WTC11 (cell line): ENCODE measurements at regions not wholly inside any gene's neighbourhood (a gene's known extent, or its start where the extent isn't known, plus 50 kb on each side); places are given as distances from the start of the nearest gene placed in this dataset.

Source experiments
- ATAC-seq: fragments of 200-7000 bp; cut with Tn5 transposase; 2 replicates; pipeline ENCODE4 v1.10.0; 2021; ENCODE audit warnings: mild to moderate bottlenecking, moderate library complexity
- CTCF ChIA-PET: fragments of 300-600 bp; sonication (Branson Sonifier 250); formaldehyde crosslinking; loops from one replicate; lab custom pipeline; 2021; ENCODE audit warnings: antibody characterized with exemption; lab: Charles Lee
- POLR2A ChIA-PET: fragments of 350-600 bp; sonication (Branson Sonifier 250); formaldehyde crosslinking; loops from one replicate; lab custom pipeline; 2021; ENCODE audit warnings: antibody characterized with exemption; lab: Charles Lee
- DNase-seq: peaks from one replicate; pipeline ENCODE4 v3.0.0; 2021; ENCODE audit warnings: low spot score
- H3K27ac Mint-ChIP-seq: 2 replicates; pipeline ENCODE4 v1.8.0; 2021; ENCODE audit warnings: mixed read lengths
- H3K27me3 Mint-ChIP-seq: 2 replicates; pipeline ENCODE4 v1.8.0; 2021; ENCODE audit warnings: low read depth, mild to moderate bottlenecking, moderate library complexity, mixed read lengths
- H3K36me3 Mint-ChIP-seq: 2 replicates; pipeline ENCODE4 v1.8.0; 2021; ENCODE audit warnings: mixed read lengths
- H3K4me1 Mint-ChIP-seq: 2 replicates; pipeline ENCODE4 v1.8.0; 2022; ENCODE audit warnings: mixed read lengths
- H3K4me3 Mint-ChIP-seq: 2 replicates; pipeline ENCODE4 v1.8.0; 2021; ENCODE audit warnings: mild to moderate bottlenecking, moderate library complexity, mixed read lengths
- H3K9me3 Mint-ChIP-seq: 2 replicates; pipeline ENCODE4 v1.8.0; 2021; ENCODE audit warnings: mixed read lengths
- ATF6 ChIP-seq: sonication (generic); formaldehyde crosslinking; IDR thresholded peaks from 2 replicates; pipeline ENCODE4 v1.8.1; 2023; ENCODE audit warnings: mild to moderate bottlenecking, missing genetic modification reagents
- CBFB ChIP-seq: sonication (generic); formaldehyde crosslinking; IDR thresholded peaks from 2 replicates; pipeline ENCODE4 v1.8.1; 2022; ENCODE audit warnings: mild to moderate bottlenecking, low read depth, missing genetic modification reagents
- CREB1 ChIP-seq: sonication (generic); formaldehyde crosslinking; IDR thresholded peaks from 2 replicates; pipeline ENCODE4 v1.8.0; 2023; ENCODE audit warnings: mild to moderate bottlenecking, missing genetic modification reagents
- ELF4 ChIP-seq: sonication (generic); formaldehyde crosslinking; IDR thresholded peaks from 2 replicates; pipeline ENCODE4 v1.8.1; 2022; ENCODE audit warnings: low read depth, mild to moderate bottlenecking, moderate library complexity, missing genetic modification reagents
- EMX1 ChIP-seq: fragments of 250-450 bp; sonication (Bioruptor Pico); IDR thresholded peaks from 2 replicates; pipeline ENCODE4 v1.8.0; 2021; ENCODE audit warnings: mild to moderate bottlenecking
- FOXJ3 ChIP-seq: sonication (generic); formaldehyde crosslinking; IDR thresholded peaks from 2 replicates; pipeline ENCODE4 v1.9.0; 2021; ENCODE audit warnings: missing genetic modification reagents, mild to moderate bottlenecking, borderline replicate concordance
- FOXK1 ChIP-seq: sonication (generic); formaldehyde crosslinking; IDR thresholded peaks from 2 replicates; pipeline ENCODE4 v1.8.0; 2022; ENCODE audit warnings: mild to moderate bottlenecking, moderate library complexity, missing genetic modification reagents
- GTF2I ChIP-seq: fragments of 250-450 bp; sonication (Bioruptor Pico); conservative IDR thresholded peaks from 2 replicates; pipeline ENCODE4 v1.4.0; 2021; ENCODE audit warnings: mild to moderate bottlenecking
- MXD4 ChIP-seq: fragments of 250-450 bp; sonication (Bioruptor Pico); IDR thresholded peaks from 2 replicates; pipeline ENCODE4 v1.8.0; 2021; ENCODE audit warnings: mild to moderate bottlenecking, moderate library complexity, borderline replicate concordance
- MYBL2 ChIP-seq: sonication (generic); formaldehyde crosslinking; IDR thresholded peaks from 2 replicates; pipeline ENCODE4 v1.8.1; 2023; ENCODE audit warnings: mild to moderate bottlenecking, moderate library complexity, missing genetic modification reagents
- NFYB ChIP-seq: sonication (generic); formaldehyde crosslinking; conservative IDR thresholded peaks from 2 replicates; pipeline ENCODE4 v1.8.0; 2022; ENCODE audit warnings: low read depth, missing genetic modification reagents
- PRDM15 ChIP-seq: sonication (generic); formaldehyde crosslinking; IDR thresholded peaks from 2 replicates; pipeline ENCODE4 v1.8.0; 2022; ENCODE audit warnings: missing genetic modification reagents
- ZBTB21 ChIP-seq: sonication (generic); formaldehyde crosslinking; IDR thresholded peaks from 2 replicates; pipeline ENCODE4 v1.8.1; 2023; ENCODE audit warnings: mild to moderate bottlenecking, missing genetic modification reagents, borderline replicate concordance
- ZNF396 ChIP-seq: fragments of 250-450 bp; sonication (Bioruptor Pico); IDR thresholded peaks from 2 replicates; pipeline ENCODE4 v1.8.0; 2021; ENCODE audit warnings: mild to moderate bottlenecking, moderate library complexity, borderline replicate concordance
- TF ChIP-seq, protein P1 (sequence below): sonication (generic); formaldehyde crosslinking; IDR thresholded peaks from 2 replicates; pipeline ENCODE4 v1.8.1; 2022; ENCODE audit warnings: mild to moderate bottlenecking, moderate library complexity, missing genetic modification reagents
- TF ChIP-seq, protein P2 (sequence below): sonication (generic); formaldehyde crosslinking; IDR thresholded peaks from 2 replicates; pipeline ENCODE4 v1.8.1; 2023; ENCODE audit warnings: mild to moderate bottlenecking, moderate library complexity, missing genetic modification reagents
- TF ChIP-seq, protein P3 (sequence below): fragments of 250-450 bp; sonication (Bioruptor Pico); conservative IDR thresholded peaks from 2 replicates; pipeline ENCODE4 v1.9.0; 2021; ENCODE audit warnings: mild to moderate bottlenecking
- TF ChIP-seq, protein P4 (sequence below): fragments of 250-450 bp; sonication (Bioruptor Pico); IDR thresholded peaks from 2 replicates; pipeline ENCODE4 v1.8.0; 2021; ENCODE audit warnings: mild to moderate bottlenecking
- TF ChIP-seq, protein P5 (sequence below): sonication (generic); formaldehyde crosslinking; IDR thresholded peaks from 2 replicates; pipeline ENCODE4 v1.8.1; 2023; ENCODE audit warnings: mild to moderate bottlenecking, missing genetic modification reagents, moderate library complexity

DNA sequence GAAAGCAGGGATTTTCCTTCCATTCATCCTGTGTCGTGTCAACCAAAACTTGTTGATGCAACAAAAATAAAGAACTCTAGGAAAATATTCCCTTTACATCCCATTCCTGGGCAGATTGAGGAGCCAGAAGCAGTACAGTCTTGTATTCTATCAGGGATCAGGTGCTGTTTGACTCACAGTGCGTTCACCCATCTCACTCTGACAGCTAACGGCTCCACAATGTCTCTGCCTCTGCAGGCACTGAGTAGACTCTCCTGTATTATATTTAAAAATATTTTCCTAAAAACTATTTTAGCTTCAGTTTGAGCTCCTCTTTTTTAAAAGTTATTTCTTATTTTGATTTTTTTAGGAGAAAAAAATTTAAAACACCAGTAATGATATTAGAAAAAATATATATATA, 600.6 kb upstream of the SALL3 start:
- ChIA-PET POLR2A (no interaction called here), CTCF (no interaction called here)
- no peak overlapping the region for H3K4me3 Mint-ChIP-seq
- no peak for TF ChIP-seq MXD4 (CRISPR knock-in tag)
- TF ChIP-seq, protein P1, sequence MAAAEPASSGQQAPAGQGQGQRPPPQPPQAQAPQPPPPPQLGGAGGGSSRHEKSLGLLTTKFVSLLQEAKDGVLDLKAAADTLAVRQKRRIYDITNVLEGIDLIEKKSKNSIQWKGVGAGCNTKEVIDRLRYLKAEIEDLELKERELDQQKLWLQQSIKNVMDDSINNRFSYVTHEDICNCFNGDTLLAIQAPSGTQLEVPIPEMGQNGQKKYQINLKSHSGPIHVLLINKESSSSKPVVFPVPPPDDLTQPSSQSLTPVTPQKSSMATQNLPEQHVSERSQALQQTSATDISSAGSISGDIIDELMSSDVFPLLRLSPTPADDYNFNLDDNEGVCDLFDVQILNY (CRISPR knock-in tag), result no peak
- no peak for TF ChIP-seq PRDM15 (CRISPR knock-in tag)
- TF ChIP-seq ATF6, result no peak
- TF ChIP-seq, protein P2, sequence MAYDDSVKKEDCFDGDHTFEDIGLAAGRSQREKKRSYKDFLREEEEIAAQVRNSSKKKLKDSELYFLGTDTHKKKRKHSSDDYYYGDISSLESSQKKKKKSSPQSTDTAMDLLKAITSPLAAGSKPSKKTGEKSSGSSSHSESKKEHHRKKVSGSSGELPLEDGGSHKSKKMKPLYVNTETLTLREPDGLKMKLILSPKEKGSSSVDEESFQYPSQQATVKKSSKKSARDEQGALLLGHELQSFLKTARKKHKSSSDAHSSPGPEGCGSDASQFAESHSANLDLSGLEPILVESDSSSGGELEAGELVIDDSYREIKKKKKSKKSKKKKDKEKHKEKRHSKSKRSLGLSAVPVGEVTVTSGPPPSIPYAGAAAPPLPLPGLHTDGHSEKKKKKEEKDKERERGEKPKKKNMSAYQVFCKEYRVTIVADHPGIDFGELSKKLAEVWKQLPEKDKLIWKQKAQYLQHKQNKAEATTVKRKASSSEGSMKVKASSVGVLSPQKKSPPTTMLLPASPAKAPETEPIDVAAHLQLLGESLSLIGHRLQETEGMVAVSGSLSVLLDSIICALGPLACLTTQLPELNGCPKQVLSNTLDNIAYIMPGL (CRISPR knock-in tag), result no peak
- TF ChIP-seq FOXJ3 (CRISPR knock-in tag), result no peak
- TF ChIP-seq, protein P3, sequence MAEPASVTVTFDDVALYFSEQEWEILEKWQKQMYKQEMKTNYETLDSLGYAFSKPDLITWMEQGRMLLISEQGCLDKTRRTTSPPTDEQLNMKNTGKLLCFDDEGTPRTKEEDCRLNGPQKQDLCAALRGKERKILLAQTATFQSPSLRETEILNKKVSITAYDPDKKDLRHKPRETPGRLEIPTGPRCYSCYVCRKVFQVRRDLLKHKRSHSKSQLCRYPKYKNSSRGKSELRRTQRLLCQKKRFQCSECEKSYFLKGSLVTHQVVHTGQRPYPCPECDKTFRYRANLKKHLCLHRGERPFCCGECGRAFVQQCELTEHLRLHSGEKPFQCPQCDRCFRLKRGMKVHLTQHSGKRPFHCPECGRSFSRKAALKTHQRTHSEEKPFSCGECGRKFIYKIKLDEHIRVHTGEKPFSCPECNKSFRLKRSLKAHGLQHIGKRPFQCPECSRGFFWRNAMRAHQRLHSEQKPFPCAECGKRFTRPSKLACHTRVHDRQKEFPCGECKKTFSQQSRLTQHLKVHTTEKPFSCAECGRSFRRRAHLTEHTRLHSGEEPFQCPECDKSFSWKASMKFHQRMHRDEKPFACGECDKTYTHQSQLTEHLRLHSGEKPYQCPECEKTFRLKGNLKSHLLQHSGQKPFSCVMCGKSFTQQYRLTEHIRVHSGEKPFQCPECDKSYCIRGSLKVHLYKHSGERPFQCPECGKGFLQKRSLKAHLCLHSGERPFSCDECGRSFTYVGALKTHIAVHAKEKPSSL (CRISPR knock-in tag), result no peak
- no peak for TF ChIP-seq CREB1
- no peak for TF ChIP-seq ELF4
- TF ChIP-seq ZNF396 (CRISPR knock-in tag), result no peak
- TF ChIP-seq, protein P4, sequence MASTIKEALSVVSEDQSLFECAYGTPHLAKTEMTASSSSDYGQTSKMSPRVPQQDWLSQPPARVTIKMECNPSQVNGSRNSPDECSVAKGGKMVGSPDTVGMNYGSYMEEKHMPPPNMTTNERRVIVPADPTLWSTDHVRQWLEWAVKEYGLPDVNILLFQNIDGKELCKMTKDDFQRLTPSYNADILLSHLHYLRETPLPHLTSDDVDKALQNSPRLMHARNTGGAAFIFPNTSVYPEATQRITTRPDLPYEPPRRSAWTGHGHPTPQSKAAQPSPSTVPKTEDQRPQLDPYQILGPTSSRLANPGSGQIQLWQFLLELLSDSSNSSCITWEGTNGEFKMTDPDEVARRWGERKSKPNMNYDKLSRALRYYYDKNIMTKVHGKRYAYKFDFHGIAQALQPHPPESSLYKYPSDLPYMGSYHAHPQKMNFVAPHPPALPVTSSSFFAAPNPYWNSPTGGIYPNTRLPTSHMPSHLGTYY (CRISPR knock-in tag), result no peak
- no peak for TF ChIP-seq ZBTB21 (CRISPR knock-in tag)
- no peak for TF ChIP-seq CBFB (CRISPR knock-in tag)
- TF ChIP-seq MYBL2, result no peak
- TF ChIP-seq, protein P5, sequence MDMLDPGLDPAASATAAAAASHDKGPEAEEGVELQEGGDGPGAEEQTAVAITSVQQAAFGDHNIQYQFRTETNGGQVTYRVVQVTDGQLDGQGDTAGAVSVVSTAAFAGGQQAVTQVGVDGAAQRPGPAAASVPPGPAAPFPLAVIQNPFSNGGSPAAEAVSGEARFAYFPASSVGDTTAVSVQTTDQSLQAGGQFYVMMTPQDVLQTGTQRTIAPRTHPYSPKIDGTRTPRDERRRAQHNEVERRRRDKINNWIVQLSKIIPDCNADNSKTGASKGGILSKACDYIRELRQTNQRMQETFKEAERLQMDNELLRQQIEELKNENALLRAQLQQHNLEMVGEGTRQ (CRISPR knock-in tag), result no peak
- TF ChIP-seq FOXK1 (CRISPR knock-in tag), result no peak
- no peak for TF ChIP-seq GTF2I (CRISPR knock-in tag)
- TF ChIP-seq NFYB, result no peak
- no peak for TF ChIP-seq EMX1 (CRISPR knock-in tag)
- peaks cover 2% of the 10 kb centered on the region; the same call in 1 of the 2 replicates for H3K27me3 Mint-ChIP-seq
- peaks cover 29% of the 10 kb centered on the region for H3K36me3 Mint-ChIP-seq
- DNase-seq, result no peak
- H3K27ac Mint-ChIP-seq, result no peak overlapping the region
- peaks cover 51% of the 10 kb centered on the region for H3K9me3 Mint-ChIP-seq
- no peak for ATAC-seq
- peaks cover 6% of the 10 kb centered on the region; the same call in 1 of the 2 replicates for H3K4me1 Mint-ChIP-seq
